T-helper 1 cell (primary cell): ENCODE measurements at regions not wholly inside any gene's neighbourhood (a gene's known extent, or its start where the extent isn't known, plus 50 kb on each side); places are given as distances from the start of the nearest gene placed in this dataset.

Source experiments
- DNase-seq, 5 donors: peaks; one replicate each; pipeline ENCODE4 v3.0.0-alpha.2; 2012 to 2020

- DNase-seq, result no peak
Measured at GRCh38 chr7:94054130-94054529, 50.0 kb upstream of the BET1 start.

- DNase-seq, result no peak
Measured at GRCh38 chr7:94055963-94056362, 51.8 kb upstream of the BET1 start.

GRCh38 chr7:94056796-94057207, 52.6 kb upstream of the BET1 start:
- no peak for DNase-seq

- DNase-seq, result no peak
Measured at GRCh38 chr7:94057955-94058354, 53.8 kb upstream of the BET1 start.

- peak in 1 of 5 donors; percentile 7 for DNase-seq
Measured at GRCh38 chr7:94059746-94060145, 55.6 kb upstream of the BET1 start.

- no peak for DNase-seq
Measured at GRCh38 chr7:94060752-94061151, 56.6 kb upstream of the BET1 start.

GRCh38 chr7:94061326-94061725, 57.2 kb upstream of the BET1 start:
- DNase-seq, result no peak

GRCh38 chr7:94062372-94062771, 58.2 kb upstream of the BET1 start:
- DNase-seq, result no peak

GRCh38 chr7:94064541-94065191, 60.5 kb upstream of the BET1 start:
- no peak for DNase-seq

- no peak for DNase-seq
Measured at GRCh38 chr7:94067047-94067446, 62.9 kb upstream of the BET1 start.

- no peak for DNase-seq
Measured at GRCh38 chr7:94067506-94067905, 63.4 kb upstream of the BET1 start.

- DNase-seq, result no peak
Measured at GRCh38 chr7:94069162-94069739, 65.1 kb upstream of the BET1 start.

- no peak for DNase-seq
Measured at GRCh38 chr7:94080551-94080950, 76.4 kb upstream of the BET1 start.

- DNase-seq, result no peak
Measured at GRCh38 chr7:94082126-94082525, 78.0 kb upstream of the BET1 start.

GRCh38 chr7:94087664-94088352, 83.7 kb upstream of the BET1 start:
- peak in 4 of 5 donors; percentile 6 to 73 (median 23) for DNase-seq

GRCh38 chr7:94088560-94088959, 84.4 kb upstream of the BET1 start:
- DNase-seq, result no peak

- no peak for DNase-seq
Measured at GRCh38 chr7:94089806-94090205, 85.7 kb upstream of the BET1 start.

- DNase-seq, result no peak
Measured at GRCh38 chr7:94092980-94093379, 88.8 kb upstream of the BET1 start.

GRCh38 chr7:94094298-94094697, 90.1 kb upstream of the BET1 start:
- DNase-seq, result no peak

GRCh38 chr7:94095316-94096009, 91.3 kb upstream of the BET1 start:
- DNase-seq, result no peak

GRCh38 chr7:94099679-94100078, 95.5 kb upstream of the BET1 start:
- DNase-seq, result no peak

GRCh38 chr7:94100723-94101345, 96.7 kb upstream of the BET1 start:
- DNase-seq, result no peak

GRCh38 chr7:94104301-94104700, 100.1 kb upstream of the BET1 start:
- DNase-seq, result no peak
